GM12878 (cell line): ENCODE measurements at regions not wholly inside any gene's neighbourhood (a gene's known extent, or its start where the extent isn't known, plus 50 kb on each side); places are given as distances from the start of the nearest gene placed in this dataset.

Source experiments
- ATF2 ChIP-seq: IDR thresholded peaks from 2 replicates; pipeline ENCODE4 v1.6.1; 2012; ENCODE audit warnings: low read length, inconsistent platforms
- BRCA1 ChIP-seq: IDR thresholded peaks from 2 replicates; pipeline ENCODE4 v1.6.1; 2011; ENCODE audit warnings: low read depth, low read length, improper control_type of control experiment
- EP300 ChIP-seq, 2 experiments: fragments of 150-350 bp in 1 of 2; IDR thresholded peaks; 2 replicates each; pipeline ENCODE4 v1.6.1; 2011 to 2012; ENCODE audit warnings: low read depth in 2 of 2, low read length in 2 of 2, borderline replicate concordance in 1 of 2, improper control_type of control experiment in 1 of 2, inconsistent platforms in 1 of 2; ENCODE audit not compliant: control insufficient read depth in 1 of 2
- FOXM1 ChIP-seq: IDR thresholded peaks from 2 replicates; pipeline ENCODE4 v1.6.1; 2012; ENCODE audit warnings: low read depth, mild to moderate bottlenecking, inconsistent platforms, low read length, moderate library complexity
- GATAD2B ChIP-seq: fragments of 450-650 bp; conservative IDR thresholded peaks from 2 replicates; pipeline ENCODE4 v1.6.1; 2017; ENCODE audit warnings: low read depth, mild to moderate bottlenecking, moderate library complexity
- IKZF2 ChIP-seq, 2 experiments: fragments of 450-650 bp; IDR thresholded peaks; 2 replicates each; pipeline ENCODE4 v1.6.1; 2017; ENCODE audit warnings: mild to moderate bottlenecking in 2 of 2, moderate library complexity in 2 of 2
- MYC ChIP-seq: IDR thresholded peaks from 2 replicates; pipeline ENCODE4 v1.6.1; 2011; ENCODE audit warnings: mild to moderate bottlenecking, low read length, moderate library complexity, inconsistent platforms; ENCODE audit not compliant: insufficient read depth, insufficient replicate concordance, insufficient read length, severe bottlenecking
- NR2C2 ChIP-seq: IDR thresholded peaks from 2 replicates; pipeline ENCODE4 v1.6.1; 2011; ENCODE audit warnings: borderline replicate concordance, low read depth; ENCODE audit not compliant: control insufficient read depth, insufficient read length
- POLR2A ChIP-seq: IDR thresholded peaks from 2 replicates; pipeline ENCODE4 v1.6.1; 2011; ENCODE audit warnings: low read depth, mild to moderate bottlenecking, low read length
- POLR2AphosphoS5 ChIP-seq: IDR thresholded peaks from 2 replicates; pipeline ENCODE4 v1.6.1; 2011; ENCODE audit warnings: mild to moderate bottlenecking, low read length, inconsistent platforms
- STAT3 ChIP-seq: IDR thresholded peaks from 2 replicates; pipeline ENCODE4 v1.6.1; 2011; ENCODE audit warnings: low read depth, low read length, improper control_type of control experiment
- TF ChIP-seq, protein P1 (sequence below): fragments of 450-650 bp; IDR thresholded peaks from 2 replicates; pipeline ENCODE4 v1.6.1; 2016; ENCODE audit warnings: mild to moderate bottlenecking, moderate library complexity, borderline replicate concordance
- TF ChIP-seq, protein P2 (sequence below), 3 experiments: IDR thresholded peaks in 2 of 3; conservative IDR thresholded peaks in 1 of 3; 2 replicates each; pipeline ENCODE4 v1.5.1; 2011; ENCODE audit warnings: low read depth in 3 of 3, low read length in 3 of 3, mild to moderate bottlenecking in 3 of 3, control low read depth in 2 of 3, moderate library complexity in 2 of 3, inconsistent platforms in 1 of 3, mixed read lengths in 1 of 3; ENCODE audit not compliant: control insufficient read depth in 2 of 3, insufficient read depth in 1 of 3; ENCODE audit errors: extremely low read depth in 1 of 3

- TF ChIP-seq BRCA1 = no peak
- TF ChIP-seq, protein P1, sequence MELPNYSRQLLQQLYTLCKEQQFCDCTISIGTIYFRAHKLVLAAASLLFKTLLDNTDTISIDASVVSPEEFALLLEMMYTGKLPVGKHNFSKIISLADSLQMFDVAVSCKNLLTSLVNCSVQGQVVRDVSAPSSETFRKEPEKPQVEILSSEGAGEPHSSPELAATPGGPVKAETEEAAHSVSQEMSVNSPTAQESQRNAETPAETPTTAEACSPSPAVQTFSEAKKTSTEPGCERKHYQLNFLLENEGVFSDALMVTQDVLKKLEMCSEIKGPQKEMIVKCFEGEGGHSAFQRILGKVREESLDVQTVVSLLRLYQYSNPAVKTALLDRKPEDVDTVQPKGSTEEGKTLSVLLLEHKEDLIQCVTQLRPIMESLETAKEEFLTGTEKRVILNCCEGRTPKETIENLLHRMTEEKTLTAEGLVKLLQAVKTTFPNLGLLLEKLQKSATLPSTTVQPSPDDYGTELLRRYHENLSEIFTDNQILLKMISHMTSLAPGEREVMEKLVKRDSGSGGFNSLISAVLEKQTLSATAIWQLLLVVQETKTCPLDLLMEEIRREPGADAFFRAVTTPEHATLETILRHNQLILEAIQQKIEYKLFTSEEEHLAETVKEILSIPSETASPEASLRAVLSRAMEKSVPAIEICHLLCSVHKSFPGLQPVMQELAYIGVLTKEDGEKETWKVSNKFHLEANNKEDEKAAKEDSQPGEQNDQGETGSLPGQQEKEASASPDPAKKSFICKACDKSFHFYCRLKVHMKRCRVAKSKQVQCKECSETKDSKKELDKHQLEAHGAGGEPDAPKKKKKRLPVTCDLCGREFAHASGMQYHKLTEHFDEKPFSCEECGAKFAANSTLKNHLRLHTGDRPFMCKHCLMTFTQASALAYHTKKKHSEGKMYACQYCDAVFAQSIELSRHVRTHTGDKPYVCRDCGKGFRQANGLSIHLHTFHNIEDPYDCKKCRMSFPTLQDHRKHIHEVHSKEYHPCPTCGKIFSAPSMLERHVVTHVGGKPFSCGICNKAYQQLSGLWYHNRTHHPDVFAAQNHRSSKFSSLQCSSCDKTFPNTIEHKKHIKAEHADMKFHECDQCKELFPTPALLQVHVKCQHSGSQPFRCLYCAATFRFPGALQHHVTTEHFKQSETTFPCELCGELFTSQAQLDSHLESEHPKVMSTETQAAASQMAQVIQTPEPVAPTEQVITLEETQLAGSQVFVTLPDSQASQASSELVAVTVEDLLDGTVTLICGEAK = no peak
- TF ChIP-seq, protein P2, sequence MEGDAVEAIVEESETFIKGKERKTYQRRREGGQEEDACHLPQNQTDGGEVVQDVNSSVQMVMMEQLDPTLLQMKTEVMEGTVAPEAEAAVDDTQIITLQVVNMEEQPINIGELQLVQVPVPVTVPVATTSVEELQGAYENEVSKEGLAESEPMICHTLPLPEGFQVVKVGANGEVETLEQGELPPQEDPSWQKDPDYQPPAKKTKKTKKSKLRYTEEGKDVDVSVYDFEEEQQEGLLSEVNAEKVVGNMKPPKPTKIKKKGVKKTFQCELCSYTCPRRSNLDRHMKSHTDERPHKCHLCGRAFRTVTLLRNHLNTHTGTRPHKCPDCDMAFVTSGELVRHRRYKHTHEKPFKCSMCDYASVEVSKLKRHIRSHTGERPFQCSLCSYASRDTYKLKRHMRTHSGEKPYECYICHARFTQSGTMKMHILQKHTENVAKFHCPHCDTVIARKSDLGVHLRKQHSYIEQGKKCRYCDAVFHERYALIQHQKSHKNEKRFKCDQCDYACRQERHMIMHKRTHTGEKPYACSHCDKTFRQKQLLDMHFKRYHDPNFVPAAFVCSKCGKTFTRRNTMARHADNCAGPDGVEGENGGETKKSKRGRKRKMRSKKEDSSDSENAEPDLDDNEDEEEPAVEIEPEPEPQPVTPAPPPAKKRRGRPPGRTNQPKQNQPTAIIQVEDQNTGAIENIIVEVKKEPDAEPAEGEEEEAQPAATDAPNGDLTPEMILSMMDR (IDR thresholded peaks at IDR 0.05 in 2 of 3, conservative IDR thresholded peaks at IDR 0.05 in 1 of 3; ENCODE audit: control insufficient read depth in 2 of 3, extremely low read depth in 1 of 3, insufficient read depth in 1 of 3, low read depth in 3 of 3, low read length in 3 of 3) = no peak
- TF ChIP-seq NR2C2 = no peak
- TF ChIP-seq POLR2A = no peak
- TF ChIP-seq EP300 (IDR thresholded peaks at IDR 0.05; ENCODE audit: borderline replicate concordance in 1 of 2, control insufficient read depth in 1 of 2, low read depth in 2 of 2, low read length in 2 of 2) = no peak
- TF ChIP-seq IKZF2 (IDR thresholded peaks at IDR 0.05) = no peak
- no peak for TF ChIP-seq STAT3
- no peak for TF ChIP-seq ATF2
- TF ChIP-seq MYC = no peak
- TF ChIP-seq GATAD2B = no peak
- no peak for TF ChIP-seq POLR2AphosphoS5
- TF ChIP-seq FOXM1 = no peak
Observed at GRCh38 chr18:53792762-53793161, 431.7 kb downstream of the MBD2 start.
